HG03342 (cell line): ENCODE measurements at regions not wholly inside any gene's neighbourhood (a gene's known extent, or its start where the extent isn't known, plus 50 kb on each side); places are given as distances from the start of the nearest gene placed in this dataset.

Source experiments
- ATAC-seq: cut with Tn5 transposase; IDR thresholded peaks from one replicate; pipeline ENCODE4 v1.9.1; 2021; ENCODE audit warnings: mild to moderate bottlenecking, moderate library complexity; ENCODE audit not compliant: unreplicated experiment

- ATAC-seq = no peak
These were observed 303.0 kb upstream of the CDH9 start for GRCh38 chr5:27341342-27341741.

GRCh38 chr5:27336817-27337216 is 298.4 kb upstream of the CDH9 start:
- no peak for ATAC-seq

DNA sequence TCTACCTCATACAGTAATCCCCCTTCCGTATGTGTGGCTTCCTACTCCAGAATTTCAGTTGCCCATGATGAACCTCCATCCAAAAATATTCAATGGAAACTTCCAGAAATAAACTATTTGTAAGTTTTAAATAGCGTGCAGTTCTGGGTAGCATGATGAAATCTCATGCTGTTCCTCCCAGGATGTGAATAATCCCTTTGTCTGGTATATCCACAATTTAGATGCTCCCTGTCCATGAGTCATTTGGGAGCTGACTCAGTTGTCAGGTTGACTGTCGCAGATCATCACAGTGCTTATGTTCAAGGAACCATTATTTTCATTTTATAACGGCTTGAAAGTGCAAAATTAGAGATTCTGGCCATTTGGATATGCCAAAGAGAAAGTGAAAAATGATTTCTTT is 290.1 kb upstream of the CDH9 start:
- ATAC-seq = no peak

- no peak for ATAC-seq
These were observed 287.1 kb upstream of the CDH9 start for GRCh38 chr5:27325513-27325912.

DNA sequence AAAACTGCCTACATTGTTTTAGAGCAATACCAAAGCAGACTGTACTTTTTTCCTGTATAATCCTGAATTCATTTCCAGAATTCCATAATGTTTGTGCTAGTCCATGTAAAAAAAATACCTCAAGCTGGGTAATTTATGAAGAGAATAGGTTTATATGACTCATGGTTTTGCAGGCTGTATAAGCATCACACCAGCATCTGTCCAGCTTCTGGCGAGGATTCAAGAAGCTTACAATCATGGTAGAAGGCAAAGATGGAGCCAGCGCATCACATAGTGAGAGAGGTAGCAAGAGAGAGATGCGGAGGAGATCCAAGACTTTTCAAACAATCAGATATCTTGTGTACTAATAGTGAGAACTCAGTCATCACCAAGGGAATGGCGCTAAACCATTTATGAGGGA is 280.3 kb upstream of the CDH9 start:
- no peak for ATAC-seq

DNA sequence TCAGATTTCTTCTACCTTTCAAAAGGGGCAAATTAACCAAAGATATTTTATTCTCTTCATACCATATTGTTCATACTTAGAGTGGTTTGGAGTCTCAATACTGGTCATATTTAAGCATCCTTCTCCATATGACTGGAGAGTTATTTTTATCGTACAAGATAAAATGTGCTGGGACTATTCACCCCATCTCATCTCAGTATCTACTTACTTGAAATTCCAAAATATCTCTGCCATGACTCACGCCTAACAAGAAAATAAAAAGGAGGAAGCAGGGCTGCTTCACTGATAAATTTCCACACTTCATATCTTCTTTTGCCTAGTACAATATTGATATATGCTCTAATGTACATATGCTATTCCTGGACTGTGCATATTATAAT is 277.9 kb upstream of the CDH9 start:
- no peak for ATAC-seq

DNA sequence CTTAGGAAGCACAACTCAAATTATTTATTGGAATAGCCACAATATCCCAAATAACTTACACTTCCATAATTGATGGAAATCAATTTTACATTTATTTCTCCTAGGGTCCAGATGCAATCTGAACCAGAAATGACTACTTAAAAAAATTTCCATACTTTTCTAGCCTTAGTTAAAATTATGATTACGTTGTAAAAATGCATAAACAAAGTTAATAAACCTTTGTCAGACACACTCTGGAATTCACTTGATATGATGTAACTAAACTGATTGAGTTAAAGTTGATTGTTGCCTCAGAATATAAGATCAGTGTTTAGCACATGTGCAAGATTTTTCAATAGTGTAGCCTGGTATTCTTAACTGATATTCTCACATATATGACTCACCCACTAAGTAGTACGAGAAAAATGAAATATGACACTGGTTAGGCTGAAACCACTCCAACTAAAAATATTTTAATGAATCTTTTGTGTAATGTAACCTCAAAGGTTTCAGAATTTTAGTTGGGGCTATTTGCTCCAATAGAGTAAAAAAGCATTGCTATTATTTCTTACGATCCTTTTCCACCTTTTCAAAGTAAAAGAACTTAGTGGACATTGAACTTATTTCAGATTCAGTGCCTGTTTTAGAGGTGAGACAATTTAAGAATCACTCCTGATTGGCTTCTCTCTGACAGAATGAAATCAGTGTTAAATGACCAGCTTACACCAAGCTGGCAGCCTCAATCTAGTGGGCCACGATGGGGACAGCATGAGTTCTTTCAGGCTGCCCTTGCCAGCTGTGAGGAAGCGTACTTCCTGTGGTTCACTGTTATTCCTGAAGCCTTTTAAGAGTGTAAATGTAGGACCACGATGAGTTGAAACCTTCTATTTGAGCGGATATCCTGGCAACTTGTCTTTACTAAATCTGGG is 277.2 kb upstream of the CDH9 start:
- ATAC-seq = no peak

- ATAC-seq = no peak
These were observed 275.2 kb upstream of the CDH9 start for GRCh38 chr5:27313549-27313948.

DNA sequence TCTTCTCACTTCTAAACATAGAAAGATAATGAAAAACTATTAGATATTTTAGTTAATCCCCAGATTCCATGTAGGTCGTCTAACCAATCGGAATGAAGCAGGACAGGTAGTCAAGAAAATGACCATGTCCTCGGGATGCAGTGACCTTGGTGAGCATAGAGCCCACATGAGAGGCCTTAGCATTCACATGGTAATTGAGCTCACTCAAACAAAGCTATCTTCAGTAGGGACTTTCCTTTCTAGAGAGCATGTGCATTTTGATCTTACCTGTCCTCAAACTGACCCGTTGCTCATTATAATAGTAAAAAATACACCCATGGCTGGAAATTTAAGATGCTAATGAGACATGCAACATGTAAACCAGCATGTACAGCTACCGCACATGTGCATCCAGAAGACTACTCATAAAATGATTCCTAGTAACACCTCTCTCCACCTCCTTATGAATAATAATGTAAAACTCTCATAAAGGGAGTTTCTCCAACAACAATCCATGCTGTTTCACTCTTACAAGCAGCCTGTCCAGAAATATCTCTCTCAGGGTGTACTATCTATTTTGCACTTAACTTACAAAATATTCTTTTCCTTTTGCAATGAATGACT is 274.0 kb upstream of the CDH9 start:
- no peak for ATAC-seq

DNA sequence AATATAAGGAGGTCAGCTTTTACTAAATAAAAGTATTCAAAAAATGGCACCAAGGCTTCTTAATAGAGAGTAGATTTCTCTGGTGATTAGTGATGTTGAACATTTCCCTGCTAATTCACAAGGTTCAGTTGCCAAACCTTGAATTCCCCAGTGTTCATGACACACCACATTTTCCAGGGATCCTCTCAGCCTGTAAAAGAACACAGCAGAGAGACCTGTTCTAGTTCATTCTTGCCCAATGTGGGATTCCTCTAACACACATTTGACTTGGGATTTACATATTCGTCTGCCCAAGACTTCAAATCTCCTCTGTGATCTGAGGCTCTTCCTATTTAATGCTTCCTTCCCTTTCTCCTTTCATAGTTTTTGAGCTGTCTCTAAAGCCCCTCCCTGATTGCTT is 273.2 kb upstream of the CDH9 start:
- ATAC-seq = no peak

GRCh38 chr5:27308153-27308552 is 269.8 kb upstream of the CDH9 start:
- ATAC-seq = no peak

DNA sequence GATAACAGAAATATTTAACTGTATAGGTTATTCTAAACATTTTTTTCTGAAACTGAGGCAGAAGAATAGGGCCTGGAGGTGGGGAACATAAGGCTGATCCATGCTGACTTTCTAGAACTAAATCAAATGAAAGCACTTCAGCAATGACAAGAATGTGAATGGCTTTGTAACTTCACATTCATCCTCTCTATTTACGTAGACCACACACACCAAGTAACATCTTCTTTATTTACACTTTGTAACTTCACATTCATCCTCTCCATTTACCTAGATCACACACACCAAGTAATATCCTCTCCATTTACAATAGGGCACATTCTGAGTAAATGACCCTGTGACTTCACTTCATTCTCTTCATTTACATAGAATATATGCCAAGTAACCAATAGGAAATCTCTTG is 251.8 kb upstream of the CDH9 start:
- no peak for ATAC-seq

GRCh38 chr5:27276119-27276518 is 237.7 kb upstream of the CDH9 start:
- no peak for ATAC-seq

DNA sequence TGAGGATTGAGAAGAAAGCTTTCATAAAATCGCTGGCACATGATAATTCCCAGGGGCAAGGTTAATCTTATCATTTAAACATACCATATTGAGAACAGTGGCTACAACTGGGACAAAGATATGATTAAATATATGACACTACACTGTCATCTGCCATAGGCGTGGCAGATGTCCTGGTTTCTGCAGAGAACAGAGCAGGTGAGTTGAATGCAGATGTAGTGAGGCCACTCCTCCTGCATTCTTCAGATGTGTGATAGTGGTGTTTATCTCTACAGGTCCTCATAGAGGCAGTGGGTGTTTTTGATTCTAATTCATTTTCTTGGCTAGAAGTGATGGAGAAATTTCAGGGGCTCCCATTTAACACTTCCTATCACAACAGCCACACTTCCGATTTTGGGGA is 237.0 kb upstream of the CDH9 start:
- ATAC-seq = no peak

GRCh38 chr5:27269766-27270165 is 231.4 kb upstream of the CDH9 start:
- ATAC-seq = no peak

DNA sequence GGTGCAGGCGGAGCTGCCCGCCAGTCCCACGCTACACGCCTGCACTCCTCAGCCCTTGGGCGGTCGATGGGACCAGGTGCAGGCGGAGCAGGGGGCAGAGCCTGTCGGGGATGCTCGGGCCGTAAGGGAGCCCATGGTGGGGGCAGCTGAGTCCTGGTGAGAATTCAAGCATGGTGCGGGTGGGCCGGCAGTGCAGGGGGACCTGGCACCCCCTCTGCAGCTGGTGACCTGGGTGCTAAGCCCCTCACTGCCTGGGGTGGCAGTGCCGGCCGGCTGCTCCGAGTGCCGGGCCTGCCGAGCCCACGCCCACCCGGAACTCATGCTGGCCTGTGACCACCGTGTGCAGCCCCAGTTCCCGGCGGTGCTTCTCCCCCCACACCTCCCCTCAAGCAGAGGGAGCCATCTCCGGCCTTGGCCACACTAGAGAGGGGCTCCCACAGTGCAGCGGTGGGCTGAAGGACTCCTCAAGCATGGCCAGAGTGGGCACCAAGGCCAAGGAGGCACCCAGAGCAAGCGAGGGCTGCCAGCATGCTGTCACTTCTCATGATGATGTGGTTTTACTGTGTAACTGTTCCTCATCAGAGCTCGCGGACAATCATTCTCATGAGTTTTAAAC is 228.9 kb upstream of the CDH9 start:
- no peak for ATAC-seq

- ATAC-seq = no peak
These were observed 227.8 kb upstream of the CDH9 start for GRCh38 chr5:27266184-27266583.

DNA sequence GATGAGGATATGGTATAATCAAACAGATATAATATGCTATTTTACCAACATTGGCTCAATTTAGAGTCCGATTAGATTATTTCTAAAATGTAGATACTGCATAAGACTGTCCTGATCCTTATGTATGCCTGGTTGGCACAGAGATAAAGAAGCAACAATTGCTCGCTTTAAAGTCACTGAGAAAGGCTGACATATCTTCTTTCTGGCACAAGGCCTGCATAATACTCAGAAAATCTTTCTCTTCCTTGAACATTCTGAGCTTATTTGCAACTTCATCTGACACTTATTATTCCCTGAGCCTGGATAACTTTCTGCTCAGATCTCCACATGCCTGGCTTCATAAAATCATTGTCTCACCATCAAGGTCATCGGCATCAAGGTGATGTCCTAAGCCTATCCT is 219.3 kb upstream of the CDH9 start:
- ATAC-seq = no peak

GRCh38 chr5:27252911-27253310 is 214.5 kb upstream of the CDH9 start:
- no peak for ATAC-seq

- ATAC-seq = no peak
These were observed 203.9 kb upstream of the CDH9 start for GRCh38 chr5:27242258-27242626.

GRCh38 chr5:27241564-27242257 is 203.3 kb upstream of the CDH9 start:
- ATAC-seq = no peak

- ATAC-seq = no peak
These were observed 202.4 kb upstream of the CDH9 start for GRCh38 chr5:27240791-27241190.
